GM23338 (cell line): ENCODE measurements at regions not wholly inside any gene's neighbourhood (a gene's known extent, or its start where the extent isn't known, plus 50 kb on each side); places are given as distances from the start of the nearest gene placed in this dataset.

Source experiments
- ATAC-seq: fragments of 200-7000 bp; cut with Tn5 transposase; 3 replicates; pipeline ENCODE4 v1.9.1; 2020
- DNase-seq: peaks from one replicate; pipeline ENCODE4 v3.0.0-alpha.2; 2015; ENCODE audit warnings: low spot score
- H2AFZ ChIP-seq: fragments of 200-600 bp; sonication (generic); 2 replicates; pipeline ENCODE4 v1.8.0; 2016; ENCODE audit warnings: antibody characterized with exemption, mild to moderate bottlenecking, moderate library complexity
- H3F3A ChIP-seq: fragments of 200-600 bp; sonication (generic); replicated peaks from 2 replicates; pipeline ENCODE4 v1.8.0; 2017; ENCODE audit warnings: antibody characterized with exemption, mixed run types, low read depth
- H3K27ac ChIP-seq: fragments of 200-600 bp; sonication (generic); 2 replicates; pipeline ENCODE4 v1.6.1; 2016; ENCODE audit warnings: low read depth
- H3K27me3 ChIP-seq: fragments of 200-600 bp; sonication (generic); 2 replicates; pipeline ENCODE4 v1.8.0; 2016; ENCODE audit warnings: mild to moderate bottlenecking, mixed run types, moderate library complexity; ENCODE audit not compliant: insufficient read depth
- H3K36me3 ChIP-seq: fragments of 200-600 bp; sonication (generic); 2 replicates; pipeline ENCODE4 v1.8.0; 2016; ENCODE audit warnings: mild to moderate bottlenecking; ENCODE audit not compliant: insufficient read depth
- H3K4me1 ChIP-seq: fragments of 200-600 bp; sonication (generic); 2 replicates; pipeline ENCODE4 v1.8.0; 2016; ENCODE audit warnings: mild to moderate bottlenecking, moderate library complexity; ENCODE audit not compliant: insufficient read depth
- H3K4me2 ChIP-seq: fragments of 200-600 bp; sonication (generic); 2 replicates; pipeline ENCODE4 v1.7.1; 2017; ENCODE audit warnings: mixed run types
- H3K4me3 ChIP-seq: fragments of 200-600 bp; sonication (generic); 2 replicates; pipeline ENCODE4 v1.6.1; 2016; ENCODE audit warnings: mixed run types
- H3K79me2 ChIP-seq: fragments of 200-600 bp; sonication (generic); replicated peaks from 2 replicates; pipeline ENCODE4 v1.8.0; 2017; ENCODE audit warnings: mild to moderate bottlenecking; ENCODE audit not compliant: insufficient read depth
- H3K9me2 ChIP-seq: fragments of 200-600 bp; sonication (generic); 2 replicates; pipeline ENCODE4 v1.8.0; 2017; ENCODE audit not compliant: insufficient read depth
- H4K20me1 ChIP-seq: fragments of 200-600 bp; sonication (generic); replicated peaks from 2 replicates; pipeline ENCODE4 v1.8.0; 2017; ENCODE audit warnings: mild to moderate bottlenecking; ENCODE audit not compliant: insufficient read depth
- H3K27ac Mint-ChIP-seq: 2 replicates; pipeline ENCODE4 v1.8.0; 2020; ENCODE audit warnings: inconsistent platforms, mild to moderate bottlenecking, moderate library complexity, mixed read lengths
- H3K27me3 Mint-ChIP-seq: 3 replicates; pipeline ENCODE4 v1.8.0; 2022; ENCODE audit warnings: low read depth, mild to moderate bottlenecking, moderate library complexity, mixed read lengths, inconsistent platforms; ENCODE audit not compliant: insufficient read depth, poor library complexity
- H3K36me3 Mint-ChIP-seq: 3 replicates; pipeline ENCODE4 v1.8.0; 2021; ENCODE audit warnings: low read depth, mild to moderate bottlenecking, inconsistent platforms, moderate library complexity, mixed read lengths
- H3K4me1 Mint-ChIP-seq: 3 replicates; pipeline ENCODE4 v1.8.0; 2020; ENCODE audit warnings: mild to moderate bottlenecking, inconsistent platforms, mixed read lengths
- H3K4me3 Mint-ChIP-seq: 3 replicates; pipeline ENCODE4 v1.8.0; 2021; ENCODE audit warnings: moderate library complexity, mild to moderate bottlenecking, inconsistent platforms, mixed read lengths
- H3K9me3 Mint-ChIP-seq: 3 replicates; pipeline ENCODE4 v1.8.0; 2020; ENCODE audit warnings: moderate library complexity, mild to moderate bottlenecking, inconsistent platforms, mixed read lengths
- CREB1 ChIP-seq: fragments of 250-450 bp; sonication (Bioruptor Pico); IDR thresholded peaks from 2 replicates; pipeline ENCODE4 v1.5.0; 2020; ENCODE audit warnings: low read depth, mild to moderate bottlenecking, moderate library complexity
- ETS1 ChIP-seq: IDR thresholded peaks from 2 replicates; pipeline ENCODE4 v1.6.1; 2016; ENCODE audit warnings: antibody characterized with exemption
- EZH2 ChIP-seq: fragments of 200-600 bp; sonication (generic); IDR thresholded peaks from one replicate; pipeline ENCODE4 v1.8.0; 2017; ENCODE audit warnings: antibody characterized with exemption, mild to moderate bottlenecking, low read depth; ENCODE audit not compliant: unreplicated experiment
- EZH2phosphoT487 ChIP-seq: fragments of 200-600 bp; sonication (generic); IDR thresholded peaks from one replicate; pipeline ENCODE4 v1.8.1; 2018; ENCODE audit warnings: antibody characterized with exemption; ENCODE audit not compliant: unreplicated experiment
- NANOG ChIP-seq: IDR thresholded peaks from 2 replicates; pipeline ENCODE4 v1.6.1; 2016; ENCODE audit warnings: antibody characterized with exemption, borderline replicate concordance
- POLR2AphosphoS5 ChIP-seq: IDR thresholded peaks from 2 replicates; pipeline ENCODE4 v1.6.1; 2016; ENCODE audit warnings: antibody characterized with exemption, low read depth
- REST ChIP-seq: IDR thresholded peaks from one replicate; pipeline ENCODE4 v1.6.1; 2018; ENCODE audit warnings: antibody characterized with exemption; ENCODE audit not compliant: unreplicated experiment
- STAT1 ChIP-seq: IDR thresholded peaks from one replicate; pipeline ENCODE4 v1.6.1; 2016; ENCODE audit warnings: antibody characterized with exemption; ENCODE audit not compliant: unreplicated experiment
- ZNF114 ChIP-seq: fragments of 250-450 bp; sonication (Bioruptor Pico); IDR thresholded peaks from 2 replicates; pipeline ENCODE4 v1.5.0; 2020; ENCODE audit warnings: mild to moderate bottlenecking, moderate library complexity
- ZNF331 ChIP-seq: fragments of 250-450 bp; sonication (Bioruptor Pico); IDR thresholded peaks from 2 replicates; pipeline ENCODE4 v1.5.0; 2020; ENCODE audit warnings: low read depth, mild to moderate bottlenecking, moderate library complexity
- ZNF462 ChIP-seq: fragments of 250-450 bp; sonication (Bioruptor Pico); IDR thresholded peaks from 2 replicates; pipeline ENCODE4 v1.5.0; 2020; ENCODE audit warnings: mild to moderate bottlenecking, moderate library complexity

- Histone ChIP-seq H3K36me3 (no peaks in the 10 kb centered on the region), H3K79me2 (no peaks in the 10 kb centered on the region), H3K4me2 (no peak overlapping the region), H2AFZ (no peak overlapping the region), H3K27me3 (no peaks in the 10 kb centered on the region), H3K9me2 (no peaks in the 10 kb centered on the region), H3K4me1 (no peaks in the 10 kb centered on the region), H3K27ac (no peak overlapping the region), H3K4me3 (no peak overlapping the region), H3F3A (no peaks in the 10 kb centered on the region), H4K20me1 (no peaks in the 10 kb centered on the region)
- DNase-seq (no peak), ATAC-seq (no peak)
- TF ChIP-seq ZNF331 (CRISPR knock-in tag) (no peak), NANOG (no peak), CREB1 (CRISPR knock-in tag) (no peak), POLR2AphosphoS5 (no peak), ZNF462 (CRISPR knock-in tag) (no peak), STAT1 (no peak), EZH2 (no peak), ETS1 (no peak), EZH2phosphoT487 (no peak), REST (no peak), ZNF114 (no peak)
- Mint-ChIP-seq H3K4me1 (0 out of 3 replicates have a peak, but pooled peaks cover 3% of the 10 kb centered on the region), H3K27me3 (peaks cover 2% of the 10 kb centered on the region), H3K36me3 (no peaks in the 10 kb centered on the region), H3K9me3 (no peaks in the 10 kb centered on the region), H3K4me3 (no peak overlapping the region), H3K27ac (no peak overlapping the region)
Observed at GRCh38 chr14:98716133-98716532, 555.9 kb downstream of the BCL11B start.
